ENCODE measurements at regions not wholly inside any gene's neighbourhood (a gene's known extent, or its start where the extent isn't known, plus 50 kb on each side); places are given as distances from the start of the nearest gene placed in this dataset.

DNA sequence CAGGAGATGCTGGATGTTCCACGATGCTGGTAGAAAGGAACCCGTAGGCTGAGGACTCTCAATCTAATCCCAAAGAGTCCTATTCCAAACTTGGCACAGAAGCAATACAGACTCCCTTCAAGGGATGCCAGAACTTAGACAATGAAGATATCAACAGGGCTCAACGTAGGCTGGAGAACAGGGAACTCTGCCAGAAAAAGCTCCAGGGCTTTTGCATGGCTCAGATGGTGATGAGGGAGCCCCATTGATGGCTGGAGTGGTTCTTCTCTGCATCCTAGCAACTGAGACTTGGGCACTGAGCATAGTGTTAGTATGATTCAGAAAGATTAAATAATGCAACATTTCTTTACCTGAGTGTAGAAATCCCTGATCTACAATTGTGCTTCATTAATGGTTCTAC, 117.2 kb upstream of the NCK2 start:
- no peaks in the 10 kb centered on the region for H3K4me1 ChIP-seq
- TF ChIP-seq, protein P1, sequence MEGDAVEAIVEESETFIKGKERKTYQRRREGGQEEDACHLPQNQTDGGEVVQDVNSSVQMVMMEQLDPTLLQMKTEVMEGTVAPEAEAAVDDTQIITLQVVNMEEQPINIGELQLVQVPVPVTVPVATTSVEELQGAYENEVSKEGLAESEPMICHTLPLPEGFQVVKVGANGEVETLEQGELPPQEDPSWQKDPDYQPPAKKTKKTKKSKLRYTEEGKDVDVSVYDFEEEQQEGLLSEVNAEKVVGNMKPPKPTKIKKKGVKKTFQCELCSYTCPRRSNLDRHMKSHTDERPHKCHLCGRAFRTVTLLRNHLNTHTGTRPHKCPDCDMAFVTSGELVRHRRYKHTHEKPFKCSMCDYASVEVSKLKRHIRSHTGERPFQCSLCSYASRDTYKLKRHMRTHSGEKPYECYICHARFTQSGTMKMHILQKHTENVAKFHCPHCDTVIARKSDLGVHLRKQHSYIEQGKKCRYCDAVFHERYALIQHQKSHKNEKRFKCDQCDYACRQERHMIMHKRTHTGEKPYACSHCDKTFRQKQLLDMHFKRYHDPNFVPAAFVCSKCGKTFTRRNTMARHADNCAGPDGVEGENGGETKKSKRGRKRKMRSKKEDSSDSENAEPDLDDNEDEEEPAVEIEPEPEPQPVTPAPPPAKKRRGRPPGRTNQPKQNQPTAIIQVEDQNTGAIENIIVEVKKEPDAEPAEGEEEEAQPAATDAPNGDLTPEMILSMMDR (IDR thresholded peaks at IDR 0.05): no peak
- no peaks in the 10 kb centered on the region for H3K9me3 ChIP-seq (ENCODE audit: control insufficient read depth, low read length)
- H3K9ac ChIP-seq: no peak overlapping the region
- no peaks in the 10 kb centered on the region for H3K79me2 ChIP-seq
- H3K27ac ChIP-seq: no peak overlapping the region
- H3K27me3 ChIP-seq (ENCODE audit: control insufficient read depth, insufficient read depth, low read length): no peaks in the 10 kb centered on the region
- H3K4me3 ChIP-seq (ENCODE audit: low read depth, low read length): no peak overlapping the region
- H2AFZ ChIP-seq: no peak overlapping the region
- H3K4me2 ChIP-seq (ENCODE audit: low read length): no peak overlapping the region
- no peaks in the 10 kb centered on the region for H3K36me3 ChIP-seq (ENCODE audit: control insufficient read depth, insufficient read depth, low read length)

GRCh38 chr2:105626966-105627340, 117.8 kb upstream of the NCK2 start:
- Histone ChIP-seq H3K79me2 (no peaks in the 10 kb centered on the region), H3K4me3 (ENCODE audit: low read depth, low read length) (no peak overlapping the region), H3K9me3 (ENCODE audit: control insufficient read depth, low read length) (no peaks in the 10 kb centered on the region), H3K27me3 (ENCODE audit: control insufficient read depth, insufficient read depth, low read length) (no peaks in the 10 kb centered on the region), H2AFZ (no peak overlapping the region), H3K27ac (no peak overlapping the region), H3K36me3 (ENCODE audit: control insufficient read depth, insufficient read depth, low read length) (no peaks in the 10 kb centered on the region), H3K4me2 (ENCODE audit: low read length) (no peak overlapping the region), H3K4me1 (no peaks in the 10 kb centered on the region), H3K9ac (no peak overlapping the region)
- TF ChIP-seq, protein P1 (IDR thresholded peaks at IDR 0.05): no peak

GRCh38 chr2:105626212-105626965, 118.3 kb upstream of the NCK2 start:
- TF ChIP-seq, protein P1 (IDR thresholded peaks at IDR 0.05): no peak
- no peak overlapping the region for H3K27ac ChIP-seq

DNA sequence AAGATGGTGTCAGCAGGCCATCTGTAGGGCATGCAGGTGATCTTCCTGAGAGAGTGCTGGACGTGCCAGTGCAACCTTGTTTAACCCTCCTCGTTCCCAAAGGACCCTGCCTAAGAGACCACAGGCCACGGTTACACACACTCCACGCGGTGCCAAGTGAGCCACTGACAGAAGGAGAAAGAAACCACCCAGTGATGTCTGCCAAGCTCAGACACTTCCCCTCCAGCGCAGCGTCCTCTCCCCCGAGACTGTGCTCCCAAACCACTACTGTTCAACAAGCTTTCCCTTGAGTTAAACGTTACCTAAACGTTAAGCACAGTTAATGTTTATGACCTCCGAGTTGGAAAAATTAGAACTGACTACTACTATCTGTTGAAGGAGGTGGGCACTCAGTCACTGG, 119.1 kb upstream of the NCK2 start:
- no peaks in the 10 kb centered on the region for H3K9me3 ChIP-seq (ENCODE audit: control insufficient read depth, low read length)
- no peaks in the 10 kb centered on the region for H3K79me2 ChIP-seq
- no peak overlapping the region for H2AFZ ChIP-seq
- H3K27ac ChIP-seq: no peak overlapping the region
- no peaks in the 10 kb centered on the region for H3K4me1 ChIP-seq
- no peaks in the 10 kb centered on the region for H3K27me3 ChIP-seq (ENCODE audit: control insufficient read depth, insufficient read depth, low read length)
- H3K9ac ChIP-seq: no peak overlapping the region
- no peak overlapping the region for H3K4me3 ChIP-seq (ENCODE audit: low read depth, low read length)
- no peaks in the 10 kb centered on the region for H3K36me3 ChIP-seq (ENCODE audit: control insufficient read depth, insufficient read depth, low read length)
- TF ChIP-seq, protein P1 (IDR thresholded peaks at IDR 0.05): no peak
- no peak overlapping the region for H3K4me2 ChIP-seq (ENCODE audit: low read length)

More at GRCh38 chr2:105626212-105626965, 118.3 kb upstream of the NCK2 start:
- no peak overlapping the region for H2AFZ ChIP-seq
- H3K4me3 ChIP-seq (ENCODE audit: low read depth, low read length): no peak overlapping the region
- H3K27me3 ChIP-seq (ENCODE audit: control insufficient read depth, insufficient read depth, low read length): no peaks in the 10 kb centered on the region
- no peak overlapping the region for H3K9ac ChIP-seq
- no peaks in the 10 kb centered on the region for H3K9me3 ChIP-seq (ENCODE audit: control insufficient read depth, low read length)
- H3K4me2 ChIP-seq (ENCODE audit: low read length): no peak overlapping the region
- H3K79me2 ChIP-seq: no peaks in the 10 kb centered on the region
- H3K36me3 ChIP-seq (ENCODE audit: control insufficient read depth, insufficient read depth, low read length): no peaks in the 10 kb centered on the region
- H3K4me1 ChIP-seq: no peaks in the 10 kb centered on the region

- Histone ChIP-seq H3K36me3 (ENCODE audit: control insufficient read depth, insufficient read depth, low read length) (no peaks in the 10 kb centered on the region), H2AFZ (no peak overlapping the region), H3K27ac (no peak overlapping the region), H3K4me3 (ENCODE audit: low read depth, low read length) (no peak overlapping the region), H3K9me3 (ENCODE audit: control insufficient read depth, low read length) (no peaks in the 10 kb centered on the region), H3K4me1 (no peaks in the 10 kb centered on the region), H3K27me3 (ENCODE audit: control insufficient read depth, insufficient read depth, low read length) (no peaks in the 10 kb centered on the region), H3K4me2 (ENCODE audit: low read length) (no peak overlapping the region), H3K9ac (no peak overlapping the region), H3K79me2 (no peaks in the 10 kb centered on the region)
- TF ChIP-seq, protein P1 (IDR thresholded peaks at IDR 0.05): no peak
Observed at GRCh38 chr2:105621038-105621437, 123.7 kb upstream of the NCK2 start.
